ENCODE measurements at regions not wholly inside any gene's neighbourhood (a gene's known extent, or its start where the extent isn't known, plus 50 kb on each side); places are given as distances from the start of the nearest gene placed in this dataset.

GRCh38 chr4:23333556-23333945 is 556.3 kb downstream of the PPARGC1A start:
- TF ChIP-seq HINFP (tag; conservative IDR thresholded peaks at IDR 0.05; ENCODE audit: low read depth) (no peak), ARID1B (IDR thresholded peaks at IDR 0.05) (no peak), EZH2 (IDR thresholded peaks at IDR 0.05; ENCODE audit: borderline replicate concordance, low read depth, low read length) (no peak), ETV5 (CRISPR knock-in tag; IDR thresholded peaks at IDR 0.05; ENCODE audit: low read depth) (no peak), THAP12 (CRISPR knock-in tag; IDR thresholded peaks at IDR 0.05) (no peak), TBL1XR1 (IDR thresholded peaks at IDR 0.05; ENCODE audit: low read length in 2 of 2) (no peak), CTCF (IDR thresholded peaks at IDR 0.05 in 2 of 3, conservative IDR thresholded peaks at IDR 0.05 in 1 of 3; ENCODE audit: insufficient read depth in 2 of 3, low read depth in 1 of 3, low read length in 3 of 3) (no peak), ATF4 (CRISPR knock-in tag; IDR thresholded peaks at IDR 0.05) (no peak), UBTF (IDR thresholded peaks at IDR 0.05; ENCODE audit: borderline replicate concordance in 1 of 2, low read depth in 2 of 2, low read length in 2 of 2) (no peak), SMAD1 (IDR thresholded peaks at IDR 0.05; ENCODE audit: low read depth, low read length, partially characterized antibody) (no peak), RAD51 (IDR thresholded peaks at IDR 0.05; ENCODE audit: borderline replicate concordance, low read depth) (no peak), ELF4 (CRISPR knock-in tag; IDR thresholded peaks at IDR 0.05) (no peak)

Measured in K562 (cell line).